ENCODE measurements at regions not wholly inside any gene's neighbourhood (a gene's known extent, or its start where the extent isn't known, plus 50 kb on each side); places are given as distances from the start of the nearest gene placed in this dataset.

DNA sequence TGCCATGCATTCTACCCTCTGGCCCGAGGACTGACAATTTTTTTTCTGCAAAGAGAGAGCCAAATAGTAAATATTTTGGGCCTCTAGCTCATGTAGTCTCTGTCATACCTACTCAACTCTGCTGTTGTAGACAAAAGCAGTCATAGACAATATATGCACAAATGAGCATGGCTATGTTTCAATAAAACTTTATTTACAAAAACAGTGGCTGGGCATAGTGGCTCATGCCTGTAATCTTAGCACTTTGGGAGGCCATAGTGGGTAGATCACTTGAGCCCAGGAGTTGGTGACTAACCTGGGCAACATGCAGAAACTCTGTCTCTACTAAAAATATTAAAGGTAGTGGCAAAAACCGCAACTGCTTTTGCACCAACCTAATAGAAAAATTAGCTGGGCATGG is 153.7 kb upstream of the BTG1 start:
- Histone ChIP-seq H4K8ac (ENCODE audit: low read depth, low read length) (no peak overlapping the region), H2BK120ac (ENCODE audit: low read depth, low read length) (no peak overlapping the region), H2BK15ac (replicated peaks; ENCODE audit: low read depth) (no peak overlapping the region), H3K9ac (ENCODE audit: low read length) (no peak overlapping the region), H3K27ac (ENCODE audit: low read depth, low read length) (no peak overlapping the region), H3K56ac (ENCODE audit: low read length) (no peak overlapping the region), H3K36me3 (ENCODE audit: control insufficient read depth, insufficient read depth, low read length) (no peaks in the 10 kb centered on the region), H3K4me1 (ENCODE audit: control insufficient read depth, low read depth, low read length) (peaks cover 3% of the 10 kb centered on the region), H3K79me2 (ENCODE audit: control insufficient read depth, insufficient read depth, low read length) (no peaks in the 10 kb centered on the region), H3K79me1 (ENCODE audit: low read length) (no peaks in the 10 kb centered on the region), H2BK5ac (ENCODE audit: low read length) (no peak overlapping the region), H4K5ac (ENCODE audit: low read length) (no peak overlapping the region), H3K23ac (ENCODE audit: low read length) (no peak overlapping the region), H3K4me2 (ENCODE audit: low read length) (no peak overlapping the region), H3K27me3 (ENCODE audit: insufficient read depth, low read length, poor library complexity) (no peaks in the 10 kb centered on the region), H3K4ac (ENCODE audit: low read depth, low read length) (no peak overlapping the region), H3K18ac (ENCODE audit: low read length) (no peak overlapping the region), H3K4me3 (ENCODE audit: low read length) (no peak overlapping the region), H2AK5ac (ENCODE audit: low read length) (no peak overlapping the region)
- DNase-seq, result no peak
- no CpG with 5 or more reads among the region's 2 CpGs for WGBS (ENCODE audit: extremely low coverage, insufficient coverage, low lambda C conversion rate)

DNA sequence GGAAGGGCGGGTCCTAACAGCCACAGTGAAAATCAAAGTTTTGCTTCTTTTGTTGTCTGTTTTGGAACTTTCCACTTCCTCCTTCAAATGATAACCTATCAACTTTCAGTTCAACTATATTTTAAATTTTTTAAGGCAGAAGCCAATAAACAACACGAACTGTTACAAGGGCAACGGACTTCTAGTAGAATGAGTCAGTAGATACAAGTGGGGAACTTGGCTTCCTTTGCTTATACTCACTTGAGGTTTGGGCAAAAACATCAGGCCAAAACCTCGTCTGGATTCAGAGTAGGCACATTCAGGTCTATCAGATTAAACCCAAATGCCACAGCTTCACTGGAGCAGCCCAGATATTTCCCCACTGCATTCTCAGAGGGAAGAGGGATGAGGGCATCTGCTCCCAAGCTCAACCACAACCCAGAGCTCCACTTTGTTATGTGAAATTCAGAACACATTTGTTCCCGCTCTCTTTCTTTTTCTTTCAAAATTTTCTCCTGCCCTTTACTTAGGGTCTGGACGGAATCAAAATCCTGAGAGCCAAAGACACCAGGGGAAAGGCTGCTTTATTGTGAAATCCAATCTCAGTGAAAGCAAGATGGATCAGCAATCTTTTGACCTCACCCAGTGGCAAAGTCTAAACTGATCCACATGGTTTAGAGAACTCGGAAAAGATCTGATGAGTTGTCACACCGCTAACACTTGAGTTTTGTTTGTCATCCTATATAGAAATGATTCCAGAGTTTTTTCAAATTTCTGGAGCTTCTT is 152.5 kb upstream of the BTG1 start:
- DNase-seq, result no peak
- Histone ChIP-seq H3K18ac (ENCODE audit: low read length) (no peak overlapping the region), H3K4me3 (ENCODE audit: low read length) (no peak overlapping the region), H3K23ac (ENCODE audit: low read length) (no peak overlapping the region), H2AK5ac (ENCODE audit: low read length) (no peak overlapping the region), H3K27me3 (ENCODE audit: insufficient read depth, low read length, poor library complexity) (no peaks in the 10 kb centered on the region), H2BK5ac (ENCODE audit: low read length) (no peak overlapping the region), H3K36me3 (ENCODE audit: control insufficient read depth, insufficient read depth, low read length) (no peaks in the 10 kb centered on the region), H4K5ac (ENCODE audit: low read length) (no peak overlapping the region), H3K79me2 (ENCODE audit: control insufficient read depth, insufficient read depth, low read length) (no peaks in the 10 kb centered on the region), H3K9ac (ENCODE audit: low read length) (no peak overlapping the region), H2BK120ac (ENCODE audit: low read depth, low read length) (no peak overlapping the region), H3K4me1 (ENCODE audit: control insufficient read depth, low read depth, low read length) (peaks cover 3% of the 10 kb centered on the region), H4K8ac (ENCODE audit: low read depth, low read length) (no peak overlapping the region), H3K56ac (ENCODE audit: low read length) (no peak overlapping the region), H2BK15ac (replicated peaks; ENCODE audit: low read depth) (no peak overlapping the region), H3K79me1 (ENCODE audit: low read length) (no peaks in the 10 kb centered on the region), H3K4me2 (ENCODE audit: low read length) (no peak overlapping the region), H3K4ac (ENCODE audit: low read depth, low read length) (no peak overlapping the region), H3K27ac (ENCODE audit: low read depth, low read length) (no peak overlapping the region)
- WGBS (ENCODE audit: extremely low coverage, insufficient coverage, low lambda C conversion rate), result no CpG with 5 or more reads among the region's 8 CpGs

DNA sequence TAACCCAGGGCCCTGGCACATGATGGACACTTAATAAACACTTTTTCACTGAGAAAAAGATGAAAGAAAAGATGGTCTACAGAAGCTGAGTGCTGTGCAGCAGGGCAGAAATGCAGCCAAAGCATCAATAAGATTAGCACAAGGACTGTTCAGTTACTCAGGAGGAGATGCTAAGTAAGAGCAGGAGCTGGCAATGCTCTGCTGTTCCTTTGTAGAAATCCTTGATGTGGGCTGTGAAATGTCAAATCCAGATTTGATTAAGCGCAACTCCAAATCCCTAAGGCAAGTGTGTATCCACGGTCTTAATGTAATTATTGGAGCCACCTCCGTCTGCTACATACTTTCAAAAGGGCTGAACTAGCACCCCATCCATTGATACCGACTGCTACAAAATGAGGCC is 151.8 kb upstream of the BTG1 start:
- Histone ChIP-seq H3K79me2 (ENCODE audit: control insufficient read depth, insufficient read depth, low read length) (no peaks in the 10 kb centered on the region), H2BK5ac (ENCODE audit: low read length) (no peak overlapping the region), H3K56ac (ENCODE audit: low read length) (no peak overlapping the region), H3K27ac (ENCODE audit: low read depth, low read length) (no peak overlapping the region), H4K8ac (ENCODE audit: low read depth, low read length) (no peak overlapping the region), H3K79me1 (ENCODE audit: low read length) (no peaks in the 10 kb centered on the region), H3K9ac (ENCODE audit: low read length) (no peak overlapping the region), H2BK15ac (replicated peaks; ENCODE audit: low read depth) (no peak overlapping the region), H3K23ac (ENCODE audit: low read length) (no peak overlapping the region), H3K4me3 (ENCODE audit: low read length) (no peak overlapping the region), H3K4ac (ENCODE audit: low read depth, low read length) (no peak overlapping the region), H3K4me2 (ENCODE audit: low read length) (no peak overlapping the region), H3K36me3 (ENCODE audit: control insufficient read depth, insufficient read depth, low read length) (no peaks in the 10 kb centered on the region), H3K18ac (ENCODE audit: low read length) (no peak overlapping the region), H3K27me3 (ENCODE audit: insufficient read depth, low read length, poor library complexity) (no peaks in the 10 kb centered on the region), H3K4me1 (ENCODE audit: control insufficient read depth, low read depth, low read length) (peaks cover 3% of the 10 kb centered on the region), H2BK120ac (ENCODE audit: low read depth, low read length) (no peak overlapping the region), H4K5ac (ENCODE audit: low read length) (no peak overlapping the region), H2AK5ac (ENCODE audit: low read length) (no peak overlapping the region)
- no peak for DNase-seq
- WGBS (ENCODE audit: extremely low coverage, insufficient coverage, low lambda C conversion rate), result no CpG with 5 or more reads among the region's 4 CpGs

DNA sequence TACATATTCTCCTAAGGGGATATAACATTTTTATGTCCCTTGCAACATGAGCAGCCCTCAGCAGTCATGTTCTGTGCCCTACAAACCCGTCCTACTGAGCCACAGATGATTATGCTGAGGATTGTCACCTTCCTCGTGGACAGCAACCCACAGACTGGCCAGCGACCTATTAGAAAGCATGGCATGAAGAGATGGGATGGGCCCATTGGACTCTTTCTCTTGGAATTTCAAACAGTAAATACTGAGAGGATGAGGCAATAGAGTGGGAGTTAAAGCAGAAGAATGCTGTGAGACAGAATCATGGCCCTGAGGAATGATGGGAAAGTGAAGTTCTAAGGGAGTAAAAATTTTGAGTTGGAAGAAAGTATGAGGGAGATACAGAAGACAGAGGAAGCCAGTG is 149.9 kb upstream of the BTG1 start:
- peak; percentile 45 for DNase-seq
- H3K27ac ChIP-seq (ENCODE audit: low read depth, low read length), result no peak overlapping the region

DNA sequence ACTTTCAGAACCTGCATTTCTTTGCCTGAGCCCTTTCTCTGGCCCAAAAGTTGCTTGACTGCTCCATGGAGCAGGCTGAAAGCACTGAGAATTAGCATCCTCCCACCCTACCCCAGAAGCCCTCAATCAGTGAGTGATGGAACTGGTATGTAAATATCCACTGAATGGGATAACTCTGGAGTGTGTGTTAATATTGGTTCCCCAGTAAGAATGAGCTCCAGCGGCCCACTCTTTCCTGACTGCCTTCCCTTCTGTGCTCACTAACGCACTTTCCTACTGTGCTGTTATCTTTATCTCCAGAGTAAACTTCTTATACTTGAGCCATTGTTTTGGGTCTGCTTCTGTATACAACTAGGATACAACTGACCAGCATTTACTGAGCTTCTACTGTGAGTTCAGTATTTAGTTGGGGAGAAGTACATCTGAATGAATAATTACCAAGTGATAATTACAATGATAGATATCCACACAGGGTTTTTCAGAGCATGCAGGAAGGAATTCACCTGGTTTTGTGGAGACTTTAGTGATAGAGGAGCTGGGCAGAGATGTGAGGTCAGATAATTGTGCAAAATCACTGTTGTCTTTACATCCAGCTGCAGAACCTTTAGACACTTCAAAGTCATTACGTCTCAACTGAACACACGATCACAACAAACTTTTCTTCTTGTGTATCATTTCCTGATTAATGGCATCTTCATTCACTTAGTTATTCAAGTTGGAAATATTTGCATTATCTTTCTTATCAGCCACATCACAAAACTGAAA is 149.2 kb upstream of the BTG1 start:
- H2BK5ac ChIP-seq (ENCODE audit: low read length), result no peak overlapping the region
- no peak overlapping the region for H3K4me3 ChIP-seq (ENCODE audit: low read length)
- H4K8ac ChIP-seq (ENCODE audit: low read depth, low read length), result no peak overlapping the region
- H3K18ac ChIP-seq (ENCODE audit: low read length), result no peak overlapping the region
- no peak overlapping the region for H2BK15ac ChIP-seq (replicated peaks; ENCODE audit: low read depth)
- H3K56ac ChIP-seq (ENCODE audit: low read length), result no peak overlapping the region
- no peak overlapping the region for H3K4ac ChIP-seq (ENCODE audit: low read depth, low read length)
- DNase-seq, result peak; percentile 54
- H3K27me3 ChIP-seq (ENCODE audit: insufficient read depth, low read length, poor library complexity), result no peaks in the 10 kb centered on the region
- no peak overlapping the region for H3K27ac ChIP-seq (ENCODE audit: low read depth, low read length)
- no peak overlapping the region for H3K9ac ChIP-seq (ENCODE audit: low read length)
- no peak overlapping the region for H3K4me2 ChIP-seq (ENCODE audit: low read length)
- H2AK5ac ChIP-seq (ENCODE audit: low read length), result no peak overlapping the region
- H3K79me1 ChIP-seq (ENCODE audit: low read length), result no peaks in the 10 kb centered on the region
- H3K79me2 ChIP-seq (ENCODE audit: control insufficient read depth, insufficient read depth, low read length), result no peaks in the 10 kb centered on the region
- H4K5ac ChIP-seq (ENCODE audit: low read length), result no peak overlapping the region
- H3K4me1 ChIP-seq (ENCODE audit: control insufficient read depth, low read depth, low read length), result peaks cover 3% of the 10 kb centered on the region
- no CpG with 5 or more reads among the region's 4 CpGs for WGBS (ENCODE audit: extremely low coverage, insufficient coverage, low lambda C conversion rate)
- H3K36me3 ChIP-seq (ENCODE audit: control insufficient read depth, insufficient read depth, low read length), result no peaks in the 10 kb centered on the region
- H2BK120ac ChIP-seq (ENCODE audit: low read depth, low read length), result no peak overlapping the region
- H3K23ac ChIP-seq (ENCODE audit: low read length), result no peak overlapping the region

More for the DNA sequence above, 149.9 kb upstream of the BTG1 start:
- no peak overlapping the region for H3K4me3 ChIP-seq (ENCODE audit: low read length)
- no peak overlapping the region for H3K4me2 ChIP-seq (ENCODE audit: low read length)
- H3K4me1 ChIP-seq (ENCODE audit: control insufficient read depth, low read depth, low read length), result peaks cover 3% of the 10 kb centered on the region
- no peak overlapping the region for H3K23ac ChIP-seq (ENCODE audit: low read length)
- H2BK120ac ChIP-seq (ENCODE audit: low read depth, low read length), result no peak overlapping the region
- no peak overlapping the region for H3K18ac ChIP-seq (ENCODE audit: low read length)
- H3K4ac ChIP-seq (ENCODE audit: low read depth, low read length), result no peak overlapping the region
- no peak overlapping the region for H4K5ac ChIP-seq (ENCODE audit: low read length)
- no peaks in the 10 kb centered on the region for H3K36me3 ChIP-seq (ENCODE audit: control insufficient read depth, insufficient read depth, low read length)
- no peak overlapping the region for H4K8ac ChIP-seq (ENCODE audit: low read depth, low read length)
- H3K79me1 ChIP-seq (ENCODE audit: low read length), result no peaks in the 10 kb centered on the region
- H2BK5ac ChIP-seq (ENCODE audit: low read length), result no peak overlapping the region
- no peak overlapping the region for H3K9ac ChIP-seq (ENCODE audit: low read length)
- WGBS (ENCODE audit: extremely low coverage, insufficient coverage, low lambda C conversion rate), result no CpG with 5 or more reads among the region's 3 CpGs
- H3K27me3 ChIP-seq (ENCODE audit: insufficient read depth, low read length, poor library complexity), result no peaks in the 10 kb centered on the region
- no peak overlapping the region for H3K56ac ChIP-seq (ENCODE audit: low read length)
- H3K79me2 ChIP-seq (ENCODE audit: control insufficient read depth, insufficient read depth, low read length), result no peaks in the 10 kb centered on the region
- H2AK5ac ChIP-seq (ENCODE audit: low read length), result no peak overlapping the region
- H2BK15ac ChIP-seq (replicated peaks; ENCODE audit: low read depth), result no peak overlapping the region
